ENCODE measurements at regions not wholly inside any gene's neighbourhood (a gene's known extent, or its start where the extent isn't known, plus 50 kb on each side); places are given as distances from the start of the nearest gene placed in this dataset.
A peak's percentile ranks its signal among the peaks of the same experiment; 100 is the strongest.

DNA sequence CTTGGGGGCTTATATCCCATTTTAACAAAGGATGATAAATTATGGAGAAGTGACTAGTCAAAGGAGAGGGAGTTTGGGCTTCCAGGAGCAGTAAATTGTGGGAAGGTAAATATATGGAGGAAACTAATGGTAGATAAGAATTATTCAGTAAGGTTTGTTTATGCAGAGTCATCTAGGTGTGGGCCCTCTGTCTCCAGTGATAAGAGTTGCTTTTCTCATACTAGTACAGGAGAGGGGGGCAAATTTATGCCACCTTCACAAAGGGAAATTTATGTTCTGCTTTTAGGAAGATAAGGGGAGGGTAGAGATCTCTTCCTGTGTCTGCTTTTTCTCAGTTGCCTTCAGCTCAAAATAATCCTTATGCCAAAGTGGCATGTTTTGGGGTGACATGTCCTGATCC lies 383.7 kb upstream of the PPP2R3A start (continued):
- TF ChIP-seq MYC (IDR thresholded peaks at IDR 0.05; ENCODE audit: low read depth, low read length), result no peak
- no peak for TF ChIP-seq MYC (CRISPR knock-in tag; IDR thresholded peaks at IDR 0.05; ENCODE audit: borderline replicate concordance, low read depth)
- TF ChIP-seq STAG1 (CRISPR knock-in tag; IDR thresholded peaks at IDR 0.05; ENCODE audit: borderline replicate concordance), result no peak
- peak; percentile 40 for TF ChIP-seq NCOA4 (IDR thresholded peaks at IDR 0.05; ENCODE audit: partially characterized antibody)
- TF ChIP-seq, protein P1, sequence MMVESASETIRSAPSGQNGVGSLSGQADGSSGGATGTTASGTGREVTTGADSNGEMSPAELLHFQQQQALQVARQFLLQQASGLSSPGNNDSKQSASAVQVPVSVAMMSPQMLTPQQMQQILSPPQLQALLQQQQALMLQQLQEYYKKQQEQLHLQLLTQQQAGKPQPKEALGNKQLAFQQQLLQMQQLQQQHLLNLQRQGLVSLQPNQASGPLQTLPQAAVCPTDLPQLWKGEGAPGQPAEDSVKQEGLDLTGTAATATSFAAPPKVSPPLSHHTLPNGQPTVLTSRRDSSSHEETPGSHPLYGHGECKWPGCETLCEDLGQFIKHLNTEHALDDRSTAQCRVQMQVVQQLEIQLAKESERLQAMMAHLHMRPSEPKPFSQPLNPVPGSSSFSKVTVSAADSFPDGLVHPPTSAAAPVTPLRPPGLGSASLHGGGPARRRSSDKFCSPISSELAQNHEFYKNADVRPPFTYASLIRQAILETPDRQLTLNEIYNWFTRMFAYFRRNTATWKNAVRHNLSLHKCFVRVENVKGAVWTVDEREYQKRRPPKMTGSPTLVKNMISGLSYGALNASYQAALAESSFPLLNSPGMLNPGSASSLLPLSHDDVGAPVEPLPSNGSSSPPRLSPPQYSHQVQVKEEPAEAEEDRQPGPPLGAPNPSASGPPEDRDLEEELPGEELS (CRISPR knock-in tag; IDR thresholded peaks at IDR 0.05; ENCODE audit: borderline replicate concordance), result no peak
- TF ChIP-seq, protein P2, sequence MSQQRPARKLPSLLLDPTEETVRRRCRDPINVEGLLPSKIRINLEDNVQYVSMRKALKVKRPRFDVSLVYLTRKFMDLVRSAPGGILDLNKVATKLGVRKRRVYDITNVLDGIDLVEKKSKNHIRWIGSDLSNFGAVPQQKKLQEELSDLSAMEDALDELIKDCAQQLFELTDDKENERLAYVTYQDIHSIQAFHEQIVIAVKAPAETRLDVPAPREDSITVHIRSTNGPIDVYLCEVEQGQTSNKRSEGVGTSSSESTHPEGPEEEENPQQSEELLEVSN (IDR thresholded peaks at IDR 0.05; ENCODE audit: borderline replicate concordance in 1 of 2, extremely low read depth in 1 of 2, insufficient read depth in 1 of 2, insufficient read length in 1 of 2, low read depth in 1 of 2, low read length in 1 of 2, poor library complexity in 1 of 2, severe bottlenecking in 1 of 2), result no peak
- TF ChIP-seq JUNB (CRISPR knock-in tag; conservative IDR thresholded peaks at IDR 0.05), result no peak
- no peak for TF ChIP-seq KDM5B (IDR thresholded peaks at IDR 0.05; ENCODE audit: insufficient replicate concordance, low read depth, low read length)
- TF ChIP-seq PYGO2 (tag; IDR thresholded peaks at IDR 0.05), result no peak
- no peak for TF ChIP-seq PHTF2 (CRISPR knock-in tag; IDR thresholded peaks at IDR 0.05)
- no peak for TF ChIP-seq ZNF232 (CRISPR knock-in tag; IDR thresholded peaks at IDR 0.05)
- peak; percentile 93 for TF ChIP-seq SMARCA4 (IDR thresholded peaks at IDR 0.05)
- TF ChIP-seq SIN3B (IDR thresholded peaks at IDR 0.05; ENCODE audit: low read depth), result no peak
- no peak for TF ChIP-seq KDM4B (IDR thresholded peaks at IDR 0.05; ENCODE audit: borderline replicate concordance in 2 of 2, low read depth in 1 of 2)
- TF ChIP-seq ZNF347 (CRISPR knock-in tag; IDR thresholded peaks at IDR 0.05; ENCODE audit: low read depth), result no peak
- no peak for TF ChIP-seq TAF15 (IDR thresholded peaks at IDR 0.05; ENCODE audit: low read depth, low read length)
- no peak for TF ChIP-seq ZNF133 (CRISPR knock-in tag; IDR thresholded peaks at IDR 0.05)
- no peak for TF ChIP-seq ADNP (tag; IDR thresholded peaks at IDR 0.05)
- no peak for TF ChIP-seq HMG20B (CRISPR knock-in tag; IDR thresholded peaks at IDR 0.05)
- TF ChIP-seq NR2C2 (CRISPR knock-in tag; IDR thresholded peaks at IDR 0.05), result no peak
- TF ChIP-seq NR2C2 (tag; IDR thresholded peaks at IDR 0.05), result no peak
- TF ChIP-seq ZNF696 (CRISPR knock-in tag; conservative IDR thresholded peaks at IDR 0.05), result no peak
- TF ChIP-seq EP400 (IDR thresholded peaks at IDR 0.05), result no peak
- TF ChIP-seq NR1H2 (CRISPR knock-in tag; IDR thresholded peaks at IDR 0.05), result no peak
- no peak for TF ChIP-seq ATF7 (IDR thresholded peaks at IDR 0.05)
- no peak for TF ChIP-seq ZNF830 (CRISPR knock-in tag; IDR thresholded peaks at IDR 0.05)
- peak; percentile 50; the same call in 1 of the 2 replicates for TF ChIP-seq PML (IDR thresholded peaks at IDR 0.05; ENCODE audit: low read length)
- TF ChIP-seq HNRNPLL (IDR thresholded peaks at IDR 0.05; ENCODE audit: low read depth, low read length, poor library complexity, severe bottlenecking), result no peak
- TF ChIP-seq SRSF3 (IDR thresholded peaks at IDR 0.05; ENCODE audit: insufficient read depth, low read length), result no peak
- no peak for TF ChIP-seq ZNF140 (CRISPR knock-in tag; IDR thresholded peaks at IDR 0.05)
- no peak for TF ChIP-seq ZBTB8A (IDR thresholded peaks at IDR 0.05; ENCODE audit: partially characterized antibody)

Measured in K562 (cell line).